ENCODE measurements at regions not wholly inside any gene's neighbourhood (a gene's known extent, or its start where the extent isn't known, plus 50 kb on each side); places are given as distances from the start of the nearest gene placed in this dataset.

- TF ChIP-seq USF1 (CRISPR knock-in tag; IDR thresholded peaks at IDR 0.05) (no peak), SMAD4 (CRISPR knock-in tag; IDR thresholded peaks at IDR 0.05) (no peak), ZMAT4 (CRISPR knock-in tag; IDR thresholded peaks at IDR 0.05) (no peak), CBFB (CRISPR knock-in tag; IDR thresholded peaks at IDR 0.05; ENCODE audit: low read depth) (no peak), JAZF1 (CRISPR knock-in tag; IDR thresholded peaks at IDR 0.05) (no peak), AR (CRISPR knock-in tag; IDR thresholded peaks at IDR 0.05) (no peak), ZNF396 (CRISPR knock-in tag; IDR thresholded peaks at IDR 0.05; ENCODE audit: borderline replicate concordance) (no peak), CREM (CRISPR knock-in tag; IDR thresholded peaks at IDR 0.05) (no peak), NR1H2 (CRISPR knock-in tag; IDR thresholded peaks at IDR 0.05) (no peak), ZSCAN18 (CRISPR knock-in tag; IDR thresholded peaks at IDR 0.05) (no peak), ARID4B (CRISPR knock-in tag; IDR thresholded peaks at IDR 0.05; ENCODE audit: borderline replicate concordance) (no peak)
These were observed 125.1 kb downstream of the ZBTB18 start (continued) for GRCh38 chr1:244176201-244176600.

- peaks cover 20% of the 10 kb centered on the region for H3K4me1 Mint-ChIP-seq
- no peak overlapping the region for H3K27ac Mint-ChIP-seq
- ChIA-PET CTCF (no interaction called here), POLR2A (no interaction called here)
- no peak overlapping the region for H3K4me3 Mint-ChIP-seq
- no peaks in the 10 kb centered on the region for H3K36me3 Mint-ChIP-seq
- H3K27me3 Mint-ChIP-seq (ENCODE audit: low read depth) = no peaks in the 10 kb centered on the region
- ATAC-seq (no peak), DNase-seq (ENCODE audit: low spot score) (no peak)
- TF ChIP-seq AR (CRISPR knock-in tag; IDR thresholded peaks at IDR 0.05) (no peak), IRF1 (CRISPR knock-in tag; IDR thresholded peaks at IDR 0.05) (no peak), ZNF416 (CRISPR knock-in tag; IDR thresholded peaks at IDR 0.05) (no peak), MLX (CRISPR knock-in tag; IDR thresholded peaks at IDR 0.05) (no peak), SMAD4 (CRISPR knock-in tag; IDR thresholded peaks at IDR 0.05) (no peak), E2F5 (CRISPR knock-in tag; IDR thresholded peaks at IDR 0.05) (no peak), ELF4 (CRISPR knock-in tag; IDR thresholded peaks at IDR 0.05; ENCODE audit: low read depth) (no peak), ZBTB43 (CRISPR knock-in tag; IDR thresholded peaks at IDR 0.05) (no peak), TP53 (CRISPR knock-in tag; IDR thresholded peaks at IDR 0.05) (no peak)
- H3K9me3 Mint-ChIP-seq = no peaks in the 10 kb centered on the region
These were observed 129.2 kb downstream of the ZBTB18 start for GRCh38 chr1:244180256-244180655.
